Forelimb muscle (tissue), 1 donor: ENCODE measurements at regions not wholly inside any gene's neighbourhood (a gene's known extent, or its start where the extent isn't known, plus 50 kb on each side); places are given as distances from the start of the nearest gene placed in this dataset.

Source experiments
- DNase-seq: peaks from one replicate; pipeline ENCODE4 v3.0.0-alpha.2; 2013; ENCODE audit warnings: low read depth

DNA sequence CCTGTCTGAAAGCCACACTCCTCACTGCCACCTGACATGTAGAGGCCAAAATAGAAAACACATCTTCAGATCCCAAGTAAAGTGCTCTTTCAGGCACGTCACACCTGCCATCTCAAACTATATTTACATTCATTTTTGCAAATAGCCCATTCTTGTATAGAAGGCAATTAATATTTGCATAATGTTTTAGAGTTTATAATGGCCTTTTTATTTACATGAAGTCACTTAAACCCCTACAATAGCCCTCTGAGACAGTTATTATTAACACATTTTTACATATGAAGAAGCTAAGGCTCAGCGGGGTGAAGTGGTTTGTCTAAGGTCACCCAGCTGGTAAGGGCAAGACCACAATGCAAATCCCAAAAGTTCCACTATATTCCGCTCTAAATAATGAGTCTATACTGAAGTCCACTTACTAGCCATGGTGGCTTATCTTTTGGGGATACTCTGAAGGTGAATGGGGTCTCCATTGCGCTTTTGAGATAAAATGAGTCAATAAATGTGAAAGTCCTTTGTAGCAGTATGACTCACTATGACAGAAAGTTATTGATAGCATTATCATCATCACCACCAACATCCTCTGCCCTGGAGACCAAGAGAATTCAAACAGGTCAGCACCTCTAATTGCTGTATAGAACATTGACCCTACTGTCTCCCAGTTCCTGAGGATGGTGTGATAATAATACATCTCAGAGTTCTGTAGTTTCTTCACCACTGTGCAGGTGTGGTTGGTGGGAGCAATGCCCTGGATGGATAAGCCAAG lies 155.9 kb upstream of the BCL6 start:
- DNase-seq: no peak

DNA sequence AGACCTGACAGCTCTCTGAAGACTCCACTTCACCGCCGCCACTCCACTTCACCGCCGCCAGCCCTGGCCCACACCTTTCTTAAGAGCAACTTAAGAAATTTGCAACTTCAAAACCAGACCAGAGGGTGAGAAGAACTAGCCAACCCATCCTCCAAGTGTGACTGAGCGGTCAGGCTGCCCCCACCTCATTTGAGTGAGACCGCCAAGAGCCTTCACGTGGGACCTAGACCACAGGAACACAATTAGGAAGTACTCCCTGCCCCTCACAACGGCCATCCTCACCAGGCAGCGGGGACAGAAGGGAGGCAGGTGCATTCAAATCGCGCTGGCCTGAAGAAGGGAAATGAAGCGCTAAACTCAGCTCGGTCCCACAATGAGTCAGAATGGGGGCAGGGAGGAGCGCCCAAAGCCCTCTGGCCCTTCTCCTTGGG lies 156.8 kb upstream of the BCL6 start:
- no peak for DNase-seq

GRCh38 chr3:187902936-187903335 lies 157.7 kb upstream of the BCL6 start:
- no peak for DNase-seq

GRCh38 chr3:187903697-187904096 lies 158.4 kb upstream of the BCL6 start:
- DNase-seq: no peak

DNA sequence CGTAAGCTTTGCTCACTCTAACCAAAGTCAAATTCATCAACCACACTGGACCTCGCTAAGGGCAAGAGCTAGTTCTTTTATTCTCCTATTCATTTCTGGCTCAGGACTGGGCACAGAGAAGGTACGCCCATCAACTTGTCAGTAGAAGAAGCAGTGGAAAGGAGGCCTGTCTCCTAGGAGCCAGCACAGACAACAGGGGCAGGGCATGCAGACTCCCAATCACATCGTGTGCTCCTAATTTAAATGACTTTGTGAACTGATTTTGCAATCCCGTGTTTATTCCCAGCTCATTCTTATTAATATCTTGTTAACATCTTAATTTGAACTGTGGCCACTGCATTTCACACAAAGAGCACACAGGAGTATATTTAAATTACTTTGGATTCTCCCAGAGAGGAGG lies 161.1 kb upstream of the BCL6 start:
- DNase-seq: no peak

DNA sequence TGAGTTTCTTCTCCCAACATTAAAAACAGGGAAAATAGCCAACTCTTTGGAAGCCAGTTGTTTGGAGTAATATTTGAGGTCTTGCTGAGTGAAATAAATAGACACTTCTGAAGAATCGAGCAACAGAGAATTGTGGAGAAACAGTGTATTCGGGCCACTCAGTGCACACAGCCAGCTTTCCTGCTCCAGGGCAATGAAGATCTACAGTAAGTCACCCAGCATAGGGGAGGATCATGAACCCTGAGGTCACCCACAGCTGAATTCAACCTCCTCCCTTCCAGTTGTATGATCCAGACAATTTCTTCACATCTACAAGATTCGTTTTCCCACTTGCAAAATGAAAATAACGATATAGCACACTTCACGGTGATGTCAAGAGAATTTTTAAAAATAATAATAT lies 161.7 kb upstream of the BCL6 start:
- no peak for DNase-seq

DNA sequence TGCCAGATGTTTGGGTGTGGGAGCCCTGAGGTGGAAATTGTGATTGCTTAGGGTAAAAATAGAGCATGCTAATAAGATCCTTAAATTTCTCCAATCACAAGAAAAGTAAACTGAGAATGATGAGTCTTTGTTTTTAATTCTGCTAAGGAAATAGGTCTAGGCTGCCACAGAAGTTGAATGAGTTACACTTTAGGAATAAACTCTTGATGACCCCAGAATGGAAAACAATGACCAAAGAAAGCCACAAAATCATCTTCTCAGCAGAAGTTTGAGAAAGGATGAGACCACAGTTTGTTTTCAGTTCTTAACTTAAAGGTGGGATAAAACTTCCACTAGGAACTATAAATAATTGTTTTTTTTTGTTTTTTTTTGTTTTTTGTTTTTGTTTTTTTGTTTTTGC lies 164.6 kb upstream of the BCL6 start:
- DNase-seq: no peak

DNA sequence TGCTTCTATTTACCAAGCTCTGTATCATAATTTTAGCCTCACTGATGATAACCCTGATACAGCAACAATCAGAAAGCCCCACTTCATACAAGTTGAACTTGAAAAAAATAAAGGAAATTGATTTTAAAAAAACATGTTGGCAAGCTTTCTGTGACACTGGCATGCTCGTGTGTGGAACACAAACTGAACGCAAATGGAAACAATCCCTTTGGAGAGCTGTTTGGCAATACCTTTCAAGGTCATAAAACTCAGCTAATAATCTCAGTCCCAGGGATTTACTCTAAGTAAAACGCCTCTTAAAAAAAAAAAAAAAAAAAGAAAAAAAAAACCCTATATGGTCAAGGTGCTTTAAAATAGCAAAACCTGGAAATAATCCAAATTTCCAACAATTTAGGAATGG lies 166.7 kb upstream of the BCL6 start:
- no peak for DNase-seq

- no peak for DNase-seq
Observed at GRCh38 chr3:187913617-187914033, 168.4 kb upstream of the BCL6 start.

- no peak for DNase-seq
Observed at GRCh38 chr3:187914231-187914630, 169.0 kb upstream of the BCL6 start.

- DNase-seq: no peak
Observed at GRCh38 chr3:187916072-187916471, 170.8 kb upstream of the BCL6 start.

DNA sequence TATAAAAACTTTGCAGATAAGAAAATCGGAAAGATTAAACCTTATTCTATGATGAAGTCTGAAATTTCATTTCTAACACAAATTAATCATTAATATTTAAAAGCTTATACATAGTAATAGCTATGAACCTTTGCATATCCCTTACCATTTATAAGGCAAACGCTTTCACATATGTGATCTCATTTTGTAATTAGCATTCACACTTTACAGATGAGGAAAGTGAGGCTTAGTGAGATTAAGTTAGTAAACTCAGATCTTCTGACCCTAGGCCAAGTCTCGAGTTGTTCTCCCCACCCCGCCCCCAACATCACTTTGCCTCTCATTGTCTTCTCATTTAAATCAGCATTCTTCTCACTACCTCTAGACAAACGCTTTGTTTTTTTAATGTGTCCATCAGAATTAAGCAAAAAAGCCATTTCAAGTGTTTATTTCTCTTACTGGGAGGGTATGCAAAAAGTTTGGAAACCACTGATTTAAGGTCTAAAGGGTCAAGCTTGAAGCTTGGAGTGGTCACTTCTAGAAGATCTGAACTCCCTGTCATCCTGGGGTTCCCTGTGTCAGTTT lies 172.9 kb upstream of the BCL6 start:
- no peak for DNase-seq

GRCh38 chr3:187919048-187919447 lies 173.8 kb upstream of the BCL6 start:
- no peak for DNase-seq

GRCh38 chr3:187919544-187919943 lies 174.3 kb upstream of the BCL6 start:
- no peak for DNase-seq

- no peak for DNase-seq
Observed at GRCh38 chr3:187920030-187920429, 174.8 kb upstream of the BCL6 start.

- no peak for DNase-seq
Observed at GRCh38 chr3:187920913-187921312, 175.6 kb upstream of the BCL6 start.

- no peak for DNase-seq
Observed at GRCh38 chr3:187921391-187922074, 176.3 kb upstream of the BCL6 start.

GRCh38 chr3:187922704-187923416 lies 177.6 kb upstream of the BCL6 start:
- DNase-seq: no peak

DNA sequence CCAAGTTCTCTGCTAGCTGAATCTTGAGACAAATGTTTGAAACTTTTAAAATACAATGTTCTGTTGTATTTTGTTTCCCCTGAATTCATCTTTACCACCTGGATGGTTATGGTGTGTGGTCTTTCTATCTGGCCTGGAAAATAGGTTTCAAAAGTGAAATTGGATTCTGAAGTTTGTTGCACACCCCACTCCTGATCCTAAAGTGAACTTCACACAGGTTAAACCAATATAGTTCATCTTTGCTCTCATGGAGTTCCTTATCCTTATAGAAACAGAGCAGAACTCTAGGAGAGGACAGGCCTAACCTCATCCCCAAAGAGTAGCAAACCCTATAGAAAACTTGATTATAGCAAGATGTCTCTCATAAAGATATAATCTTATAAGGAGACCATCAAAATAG lies 179.4 kb upstream of the BCL6 start:
- no peak for DNase-seq

DNA sequence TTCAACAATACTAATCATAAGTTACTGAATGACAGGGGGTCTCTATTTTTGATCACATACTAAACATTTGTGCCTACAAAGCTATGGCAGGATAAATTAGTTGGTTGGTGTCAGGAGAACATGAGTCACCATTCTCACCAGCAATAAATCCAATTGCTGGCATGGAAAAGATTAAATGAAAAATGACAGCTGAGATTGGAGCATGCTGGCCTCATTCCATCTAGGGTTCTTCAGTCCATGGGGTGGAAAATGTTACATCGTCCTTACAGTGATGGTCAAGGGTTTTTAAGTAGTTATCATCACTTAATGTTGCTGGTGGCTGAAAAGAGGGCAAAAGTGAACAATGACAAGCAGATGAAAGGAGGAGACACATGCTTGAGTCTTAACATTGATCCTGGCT lies 180.1 kb upstream of the BCL6 start:
- DNase-seq: no peak

DNA sequence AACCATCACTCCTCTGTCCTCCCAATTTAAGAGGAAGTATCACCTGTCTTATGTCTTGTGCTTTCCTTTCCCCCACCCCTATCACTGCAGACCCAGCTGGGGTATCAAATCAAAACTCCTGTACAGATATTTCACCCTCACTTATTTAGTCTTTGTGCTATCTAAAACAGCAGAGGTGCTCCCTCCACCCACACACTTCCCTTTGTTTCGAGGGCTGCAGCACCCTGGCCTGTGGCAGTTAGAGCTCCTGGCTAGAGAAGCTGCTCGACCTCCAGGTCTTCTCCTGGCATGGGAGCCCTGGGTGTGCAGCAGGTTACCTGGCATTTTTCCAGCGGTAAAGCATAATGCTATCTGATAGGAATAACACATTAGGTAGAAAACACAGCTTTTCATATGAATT lies 181.4 kb upstream of the BCL6 start:
- DNase-seq: no peak

- no peak for DNase-seq
Observed at GRCh38 chr3:187927565-187927964, 182.3 kb upstream of the BCL6 start.
